ENCODE measurements at regions not wholly inside any gene's neighbourhood (a gene's known extent, or its start where the extent isn't known, plus 50 kb on each side); places are given as distances from the start of the nearest gene placed in this dataset.
"Not testable (repeated sequence)": the region's sequence is repeated elsewhere in the genome, so short reads cannot be mapped to it uniquely, and the experiment has no call there.

DNA sequence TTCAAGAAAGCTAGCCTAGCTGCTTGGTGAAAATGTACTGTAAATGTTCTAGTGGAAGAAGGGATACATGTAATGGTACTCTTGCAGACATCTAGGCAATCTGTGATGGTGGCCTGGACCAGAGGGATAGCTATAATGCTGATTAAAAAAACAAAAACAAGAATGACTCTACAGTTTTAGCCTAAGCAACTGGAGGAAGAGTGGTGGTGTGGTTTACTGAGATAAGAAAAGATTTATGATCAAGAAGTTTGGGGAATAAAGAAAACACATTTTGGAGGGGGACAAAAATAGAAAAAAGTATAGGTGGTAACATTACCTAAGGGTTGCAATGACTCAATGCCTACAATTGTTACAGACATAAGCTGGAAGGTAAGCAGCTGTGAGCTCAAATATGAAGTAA, 1080.7 kb upstream of the CELF4 start:
- H3K9me3 ChIP-seq: no peaks in the 10 kb centered on the region
- no peaks in the 10 kb centered on the region for H3K4me1 ChIP-seq
- H3K36me3 ChIP-seq: no peaks in the 10 kb centered on the region
- H3K27me3 ChIP-seq: no peaks in the 10 kb centered on the region
- TF ChIP-seq POLR2A (IDR thresholded peaks at IDR 0.05) (no peak), CTCF (IDR thresholded peaks at IDR 0.05) (no peak), EP300 (IDR thresholded peaks at IDR 0.05) (no peak)
- no peak overlapping the region for H3K27ac ChIP-seq
- H3K4me3 ChIP-seq: no peak overlapping the region
- no peak for DNase-seq (ENCODE audit: low spot score in 2 of 2)

- H3K4me1 ChIP-seq: no peaks in the 10 kb centered on the region
- no peak for DNase-seq (ENCODE audit: low spot score in 2 of 2)
- H3K27ac ChIP-seq: no peak overlapping the region
- 74 to 77% methylated on average over 4 of the region's 4 CpGs for WGBS, 2 donors
- TF ChIP-seq CTCF (IDR thresholded peaks at IDR 0.05) (no peak), POLR2A (IDR thresholded peaks at IDR 0.05) (no peak)
- H3K4me3 ChIP-seq: no peak overlapping the region
- peaks cover 0 to under 1% (median 0%) of the 10 kb centered on the region in 4 donors for H3K9me3 ChIP-seq
- H3K27me3 ChIP-seq: no peaks in the 10 kb centered on the region
- H3K36me3 ChIP-seq: no peaks in the 10 kb centered on the region
These were observed 1079.5 kb upstream of the CELF4 start for GRCh38 chr18:38644875-38645641.

GRCh38 chr18:38642711-38643110, 1077.1 kb upstream of the CELF4 start:
- Histone ChIP-seq H3K27ac (no peak overlapping the region), H3K4me1 (no peaks in the 10 kb centered on the region), H3K9me3 (peaks cover 0 to 14% (median 0%) of the 10 kb centered on the region in 4 donors), H3K36me3 (no peaks in the 10 kb centered on the region), H3K4me3 (no peak overlapping the region), H3K27me3 (no peaks in the 10 kb centered on the region)
- TF ChIP-seq EP300 (IDR thresholded peaks at IDR 0.05): no peak
- TF ChIP-seq POLR2A (IDR thresholded peaks at IDR 0.05): no peak
- TF ChIP-seq CTCF (IDR thresholded peaks at IDR 0.05): no peak
- 67 to 69% methylated on average over 3 of the region's 3 CpGs for WGBS, 2 donors
- DNase-seq (ENCODE audit: low spot score in 2 of 2): no peak

DNA sequence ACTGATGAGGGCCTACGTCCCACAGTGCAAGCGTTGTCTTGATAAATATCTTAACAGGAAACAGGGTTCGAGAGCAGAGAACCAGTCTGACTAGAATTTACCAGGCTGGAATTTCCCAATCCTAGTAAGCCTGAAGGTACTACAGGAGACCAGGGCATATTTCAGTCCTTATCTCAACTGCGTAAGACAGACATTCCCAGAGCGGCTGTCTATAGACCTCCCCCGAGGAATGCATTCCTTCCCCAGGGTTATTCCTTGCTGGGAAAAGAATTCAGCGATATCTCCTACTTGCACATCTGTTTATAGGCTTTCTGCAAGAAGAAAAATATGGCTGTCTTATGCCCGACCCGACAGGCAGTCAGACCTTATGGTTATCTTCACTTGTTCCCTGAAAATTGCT, 1074.1 kb upstream of the CELF4 start:
- not testable (repeated sequence) for H3K27me3 ChIP-seq; DNase-seq (ENCODE audit: low spot score in 2 of 2); H3K4me3 ChIP-seq; H3K27ac ChIP-seq; H3K36me3 ChIP-seq; H3K4me1 ChIP-seq
- peaks cover 0 to 14% (median 0%) of the 10 kb centered on the region in 4 donors for H3K9me3 ChIP-seq
- 79 to 85% methylated on average over 9 of the region's 9 CpGs for WGBS, 2 donors

DNA sequence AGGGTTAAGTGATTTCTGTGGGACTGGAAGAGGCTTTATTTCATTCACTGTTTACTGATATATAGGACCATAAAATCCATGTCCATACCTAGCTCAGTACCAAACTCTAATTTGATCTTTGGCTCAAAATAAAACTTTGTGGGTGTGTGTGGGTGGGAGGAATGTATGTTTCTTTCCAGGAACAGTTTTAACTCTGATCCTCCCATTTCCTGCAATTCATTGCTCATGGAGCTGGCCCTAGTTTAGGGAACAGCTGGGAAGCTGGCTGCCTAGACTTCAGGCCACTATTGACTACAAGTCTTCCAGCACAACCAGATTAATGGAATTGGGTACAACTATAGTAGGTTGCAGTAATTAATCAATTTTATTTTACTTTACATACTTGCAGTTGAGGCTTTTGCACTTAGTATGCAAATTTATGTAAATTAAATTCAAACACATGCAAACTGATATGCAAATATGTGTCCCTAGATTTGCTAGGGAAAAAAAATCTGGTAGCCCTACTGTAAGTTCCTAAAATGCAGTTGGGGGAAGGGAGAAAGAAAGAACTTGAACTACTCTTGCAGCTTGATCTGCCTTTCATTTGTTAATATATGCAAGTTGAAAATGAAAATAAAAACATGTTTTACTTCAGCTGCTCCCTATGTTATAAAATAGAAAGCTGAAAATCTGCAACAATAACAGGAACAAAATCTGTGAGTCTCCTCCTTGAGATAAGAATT, 1070.3 kb upstream of the CELF4 start:
- no peak for DNase-seq (ENCODE audit: low spot score in 2 of 2)

More for the DNA sequence above, 1070.3 kb upstream of the CELF4 start:
- Histone ChIP-seq H3K4me3 (no peak overlapping the region), H3K27me3 (no peaks in the 10 kb centered on the region), H3K9me3 (peaks cover 0 to 14% (median 0%) of the 10 kb centered on the region in 4 donors), H3K4me1 (no peaks in the 10 kb centered on the region), H3K27ac (no peak overlapping the region), H3K36me3 (no peaks in the 10 kb centered on the region)
- TF ChIP-seq POLR2A (IDR thresholded peaks at IDR 0.05): no peak
- TF ChIP-seq EP300 (IDR thresholded peaks at IDR 0.05): no peak
- TF ChIP-seq CTCF (IDR thresholded peaks at IDR 0.05): no peak
